Fibroblast of the aortic adventitia (primary cell): ENCODE measurements at regions not wholly inside any gene's neighbourhood (a gene's known extent, or its start where the extent isn't known, plus 50 kb on each side); places are given as distances from the start of the nearest gene placed in this dataset.
"Not testable (repeated sequence)": the region's sequence is repeated elsewhere in the genome, so short reads cannot be mapped to it uniquely, and the experiment has no call there.

Experiments used
- DNase-seq: peaks from one replicate; pipeline ENCODE4 v3.0.0-alpha.2; 2010; ENCODE audit warnings: low read depth
- H3K4me3 ChIP-seq: 2 replicates; pipeline ENCODE4 v1.5.1; 2011; ENCODE audit warnings: low read depth, mild to moderate bottlenecking, control low read depth, low read length, moderate library complexity
- CTCF ChIP-seq: IDR thresholded peaks from 2 replicates; pipeline ENCODE4 v1.5.1; 2011; ENCODE audit warnings: mild to moderate bottlenecking, low read length, control low read depth, inconsistent platforms; ENCODE audit not compliant: insufficient read depth

DNA sequence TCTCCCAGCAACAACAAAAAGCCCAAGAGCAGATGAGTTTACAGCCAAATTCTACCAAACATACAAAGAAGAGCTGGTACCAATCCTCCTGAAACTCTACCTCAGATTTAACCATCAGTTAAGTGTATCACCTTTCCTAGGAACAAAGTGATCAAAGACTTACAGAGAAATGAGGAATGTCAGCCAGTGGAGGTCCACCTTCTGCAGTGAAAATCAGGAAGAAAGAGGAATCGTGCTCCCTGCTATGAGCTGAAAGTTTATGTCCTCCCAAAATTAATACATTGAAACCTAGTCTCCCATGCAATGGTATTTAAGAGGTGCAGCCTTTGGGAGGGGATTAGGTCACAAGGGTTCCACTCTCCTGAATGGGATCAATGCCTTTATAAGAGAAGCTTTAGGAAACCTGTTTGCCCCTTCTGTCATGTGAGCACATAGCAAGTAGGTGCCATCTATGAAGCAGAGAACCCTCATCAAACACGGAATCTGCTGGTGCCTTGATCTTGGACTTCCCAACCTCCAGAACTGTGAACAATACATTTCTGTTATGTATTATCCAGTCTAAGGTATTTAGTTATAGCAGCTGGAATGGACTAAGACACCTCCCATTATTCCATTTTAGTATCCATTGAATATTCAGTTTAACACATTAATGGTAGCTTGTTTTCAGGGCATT is 139.0 kb upstream of the FZD8 start:
- peak; percentile 48 for DNase-seq
- TF ChIP-seq CTCF: no peak

GRCh38 chr10:35778306-35778705 is 136.2 kb upstream of the FZD8 start:
- DNase-seq: no peak

More for the DNA sequence above, 139.0 kb upstream of the FZD8 start:
- no peak overlapping the region for H3K4me3 ChIP-seq

GRCh38 chr10:35776557-35776956 is 134.5 kb upstream of the FZD8 start:
- DNase-seq, H3K4me3 ChIP-seq: not testable (repeated sequence)

More at GRCh38 chr10:35778306-35778705, 136.2 kb upstream of the FZD8 start:
- H3K4me3 ChIP-seq: no peak overlapping the region
- no peak for TF ChIP-seq CTCF

- no peak for TF ChIP-seq CTCF
- no peak for DNase-seq
- no peak overlapping the region for H3K4me3 ChIP-seq
Observed at GRCh38 chr10:35774109-35774508, 132.0 kb upstream of the FZD8 start.

DNA sequence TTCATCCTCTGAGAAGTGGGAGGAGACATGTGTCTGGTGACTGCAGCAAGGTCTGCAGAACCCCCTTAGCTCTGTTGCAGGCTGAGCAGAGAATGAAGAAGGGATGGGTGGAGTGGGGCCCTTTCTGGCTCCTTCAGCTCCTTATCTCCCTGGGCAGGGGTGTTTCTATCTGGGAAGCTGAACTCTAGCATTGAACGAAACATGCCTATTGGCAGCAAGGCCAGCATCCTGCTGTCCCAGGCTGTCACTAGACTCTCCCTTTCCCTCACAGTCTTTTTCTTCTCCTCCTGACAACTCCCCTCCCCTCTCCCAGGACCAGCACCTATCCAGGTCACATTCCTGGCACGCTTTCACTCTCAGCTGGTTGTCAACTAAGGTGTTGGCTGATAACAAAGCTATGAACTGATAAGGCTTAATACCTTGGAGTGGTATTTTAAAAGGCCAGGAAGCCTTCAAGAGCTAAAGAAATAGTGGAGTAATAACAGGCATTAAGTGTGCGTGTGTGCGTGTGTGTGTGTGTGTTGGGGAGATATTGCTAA is 128.8 kb upstream of the FZD8 start:
- H3K4me3 ChIP-seq: no peak overlapping the region
- TF ChIP-seq CTCF: no peak
- DNase-seq: no peak

DNA sequence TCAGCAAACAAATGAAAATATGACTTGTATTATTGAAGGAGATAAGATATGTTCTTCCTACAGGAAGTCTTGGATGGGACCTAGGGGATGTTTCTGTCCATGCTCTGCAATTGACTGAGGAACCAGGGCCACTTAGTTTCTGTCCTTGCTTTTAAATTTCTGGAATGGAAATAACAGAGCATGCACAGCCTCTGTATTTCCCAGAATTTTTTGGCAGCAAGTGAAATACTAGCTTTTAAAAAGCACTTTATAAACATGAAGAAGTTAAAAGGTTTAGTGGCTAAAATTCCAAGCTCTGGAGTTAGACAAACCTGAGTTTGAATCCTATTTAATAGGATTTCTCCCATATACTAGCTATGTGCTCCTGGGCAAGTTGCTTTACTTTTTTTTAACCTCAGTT is 127.7 kb upstream of the FZD8 start:
- no peak overlapping the region for H3K4me3 ChIP-seq
- TF ChIP-seq CTCF: no peak
- no peak for DNase-seq

DNA sequence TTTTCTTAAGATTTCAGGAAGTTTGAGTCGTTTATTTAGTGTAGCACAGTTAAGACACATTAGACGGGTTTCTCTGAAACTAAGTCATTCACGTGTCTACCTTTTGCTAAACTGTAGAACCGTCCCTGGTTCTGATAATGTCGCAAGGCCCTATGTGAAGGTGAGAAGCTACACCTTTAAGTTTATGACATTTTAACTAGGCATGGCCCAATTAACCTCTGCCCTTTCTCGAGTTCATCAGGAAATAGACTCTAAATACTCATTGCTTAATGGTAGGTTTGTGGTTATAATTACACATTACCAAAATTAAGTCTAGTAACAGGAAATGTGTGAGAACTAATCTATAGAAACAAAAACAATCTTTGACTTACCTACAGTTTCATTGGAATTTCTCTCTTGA is 126.6 kb upstream of the FZD8 start:
- no peak for DNase-seq
- H3K4me3 ChIP-seq: no peak overlapping the region
- no peak for TF ChIP-seq CTCF
